ENCODE measurements at regions not wholly inside any gene's neighbourhood (a gene's known extent, or its start where the extent isn't known, plus 50 kb on each side); places are given as distances from the start of the nearest gene placed in this dataset.

GRCh38 chr6:141199074-141199473 lies 933.7 kb upstream of the GJE1 start:
- TF ChIP-seq CTCF (IDR thresholded peaks at IDR 0.05): no peak
- TF ChIP-seq POLR2A (IDR thresholded peaks at IDR 0.05): no peak

Measured in heart left ventricle (tissue), 13 donors.